Testis (tissue), 2 donors: ENCODE measurements at regions not wholly inside any gene's neighbourhood (a gene's known extent, or its start where the extent isn't known, plus 50 kb on each side); places are given as distances from the start of the nearest gene placed in this dataset.
"Not testable (repeated sequence)": the region's sequence is repeated elsewhere in the genome, so short reads cannot be mapped to it uniquely, and the experiment has no call there.

Experiments used
- DNase-seq: peaks from one replicate; pipeline ENCODE4 v3.0.0-alpha.2; 2019
- H3K27ac ChIP-seq, 2 donors: fragments of 200-600 bp; sonication (generic); one replicate each; pipeline ENCODE4 v1.5.1; 2019
- H3K27me3 ChIP-seq: fragments of 200-600 bp; sonication (generic); one replicate; pipeline ENCODE4 v1.5.1; 2019
- H3K36me3 ChIP-seq: fragments of 200-600 bp; sonication (generic); one replicate; pipeline ENCODE4 v1.5.1; 2017; ENCODE audit warnings: low read depth; ENCODE audit errors: missing control alignments
- H3K4me1 ChIP-seq: fragments of 200-600 bp; sonication (generic); one replicate; pipeline ENCODE4 v1.5.1; 2019
- H3K4me3 ChIP-seq, 2 donors: fragments of 200-600 bp; sonication (generic); one replicate each; pipeline ENCODE4 v1.5.1; 2017 to 2019
- H3K9me3 ChIP-seq: fragments of 200-600 bp; sonication (generic); one replicate; pipeline ENCODE4 v1.5.1; 2017
- CTCF ChIP-seq, 3 experiments: fragments of 450-650 bp in 2 of 3; fragments of 200-600 bp in 1 of 3; sonication (generic) in 1 of 3; IDR thresholded peaks; one replicate each; pipeline ENCODE4 v1.5.1; 2016 to 2019; ENCODE audit warnings: antibody characterized with exemption in 3 of 3, mild to moderate bottlenecking in 2 of 3, moderate library complexity in 1 of 3
- POLR2A ChIP-seq: fragments of 450-650 bp; IDR thresholded peaks from one replicate; pipeline ENCODE4 v1.6.1; 2017; ENCODE audit warnings: antibody characterized with exemption, mild to moderate bottlenecking, moderate library complexity
- WGBS, 2 donors: methylation state at CpG; one replicate each; pipeline ENCODE4 v1.1.5; 2018; 5-methylcytosine and 5-hydroxymethylcytosine counted together
- intact Hi-C: fragments of 100-400 bp; cut with DNase I; formaldehyde crosslinking; loops from one replicate; pipeline ENCODE4 v1.15.1; 2023; ENCODE audit warnings: low total_unique reads

GRCh38 chr6:92109256-92109655 is 1310.1 kb downstream of the EPHA7 start:
- intact Hi-C loops, result no loop called here
- no peak overlapping the region for H3K4me3 ChIP-seq
- no peaks in the 10 kb centered on the region for H3K4me1 ChIP-seq
- 88 to 94% methylated on average over 6 to 13 of the region's 13 CpGs for WGBS, 2 donors
- H3K36me3 ChIP-seq, result no peaks in the 10 kb centered on the region
- no peak for DNase-seq
- no peaks in the 10 kb centered on the region for H3K27me3 ChIP-seq
- H3K27ac ChIP-seq, result no peak overlapping the region
- no peaks in the 10 kb centered on the region for H3K9me3 ChIP-seq
- TF ChIP-seq CTCF (IDR thresholded peaks at IDR 0.05) (no peak), POLR2A (no peak)

DNA sequence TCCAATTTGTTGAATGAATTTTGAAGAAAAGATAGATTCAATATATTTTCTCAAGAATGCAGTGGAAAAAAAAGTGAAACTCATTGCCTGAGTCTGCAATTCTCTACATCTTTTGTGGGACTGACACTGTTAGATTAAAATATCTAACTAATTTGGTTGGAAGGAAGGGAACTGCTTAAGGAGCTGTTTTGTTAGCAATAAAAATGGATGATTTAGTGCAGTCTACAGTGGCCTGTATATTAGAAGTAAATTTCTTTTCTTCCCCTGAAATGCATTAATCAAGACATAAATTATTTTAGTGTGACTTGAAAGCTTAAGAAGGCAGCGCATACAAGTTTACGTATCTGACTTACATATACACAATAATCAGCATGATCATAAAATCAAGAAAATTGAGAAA is 1332.6 kb downstream of the EPHA7 start:
- Histone ChIP-seq H3K27ac (no peak overlapping the region), H3K4me1 (no peaks in the 10 kb centered on the region), H3K9me3 (no peaks in the 10 kb centered on the region), H3K36me3 (no peaks in the 10 kb centered on the region), H3K4me3 (no peak overlapping the region), H3K27me3 (no peaks in the 10 kb centered on the region)
- WGBS, 2 donors, result 93 to 95% methylated on average over 2 of the region's 2 CpGs
- intact Hi-C loops, result no loop called here
- TF ChIP-seq CTCF (IDR thresholded peaks at IDR 0.05) (no peak), POLR2A (no peak)
- no peak for DNase-seq

DNA sequence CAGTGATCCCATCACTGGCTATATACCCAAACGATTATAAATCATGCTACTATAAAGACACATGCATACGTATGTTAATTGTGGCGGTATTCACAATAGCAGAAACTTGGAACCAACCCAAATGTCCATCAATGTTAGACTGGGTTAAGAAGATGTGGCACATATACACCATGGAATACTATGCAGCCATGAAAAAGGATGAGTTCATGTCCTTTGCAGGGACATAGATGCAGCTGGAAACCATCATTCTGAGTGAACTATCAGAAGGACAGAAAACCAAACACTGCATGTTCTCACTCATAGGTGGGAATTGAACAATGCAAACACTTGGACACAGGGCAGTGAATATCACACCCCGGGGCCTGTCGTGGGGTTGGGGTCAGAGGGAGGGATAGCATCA is 1335.4 kb downstream of the EPHA7 start:
- intact Hi-C loops, result not testable (repeated sequence)
- 88 to 90% methylated on average over 5 of the region's 5 CpGs for WGBS, 2 donors

DNA sequence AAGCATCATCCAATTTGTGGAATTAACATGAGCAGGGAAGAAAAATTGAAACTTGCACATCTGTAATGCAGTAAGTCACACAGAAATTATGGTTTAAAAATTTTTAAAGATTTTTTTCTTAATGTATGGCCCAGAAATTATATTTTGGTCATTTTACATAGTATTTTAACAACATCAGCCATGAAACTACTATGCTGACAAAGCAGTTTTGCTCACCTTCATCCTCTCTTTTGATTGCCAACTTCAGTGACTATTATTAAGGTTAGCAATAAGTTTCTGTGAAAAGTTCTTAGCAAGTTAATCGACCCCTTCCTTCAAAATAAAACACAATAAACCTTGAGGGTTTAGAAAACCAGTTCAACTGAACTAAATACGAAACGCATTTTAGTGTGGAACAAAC is 1347.0 kb downstream of the EPHA7 start:
- no peak overlapping the region for H3K4me3 ChIP-seq
- H3K27me3 ChIP-seq, result no peaks in the 10 kb centered on the region
- no peaks in the 10 kb centered on the region for H3K9me3 ChIP-seq
- TF ChIP-seq POLR2A, result no peak
- no peak for TF ChIP-seq CTCF (IDR thresholded peaks at IDR 0.05)
- WGBS, 2 donors, result 88 to 89% methylated on average over 3 of the region's 3 CpGs
- no peaks in the 10 kb centered on the region for H3K36me3 ChIP-seq
- DNase-seq, result no peak
- H3K27ac ChIP-seq, result no peak overlapping the region
- intact Hi-C loops, result no loop called here
- H3K4me1 ChIP-seq, result no peaks in the 10 kb centered on the region

More for the DNA sequence above, 1335.4 kb downstream of the EPHA7 start:
- H3K4me1 ChIP-seq, H3K4me3 ChIP-seq, H3K36me3 ChIP-seq, H3K27ac ChIP-seq, H3K27me3 ChIP-seq, DNase-seq, H3K9me3 ChIP-seq: not testable (repeated sequence)

GRCh38 chr6:92069781-92070180 is 1349.6 kb downstream of the EPHA7 start:
- H3K4me3 ChIP-seq, result no peak overlapping the region
- no peaks in the 10 kb centered on the region for H3K9me3 ChIP-seq
- intact Hi-C loops, result no loop called here
- no peak for DNase-seq
- H3K27ac ChIP-seq, result no peak overlapping the region
- TF ChIP-seq POLR2A, result no peak
- H3K27me3 ChIP-seq, result no peaks in the 10 kb centered on the region
- no peaks in the 10 kb centered on the region for H3K36me3 ChIP-seq
- no peaks in the 10 kb centered on the region for H3K4me1 ChIP-seq
- 86 to 88% methylated on average over 3 of the region's 3 CpGs for WGBS, 2 donors

GRCh38 chr6:92052513-92052912 is 1366.8 kb downstream of the EPHA7 start:
- H3K27me3 ChIP-seq, result no peaks in the 10 kb centered on the region
- 59 to 69% methylated on average over 2 of the region's 2 CpGs for WGBS, 2 donors
- no peaks in the 10 kb centered on the region for H3K4me1 ChIP-seq
- TF ChIP-seq POLR2A (no peak), CTCF (IDR thresholded peaks at IDR 0.05) (no peak)
- H3K36me3 ChIP-seq, result no peaks in the 10 kb centered on the region
- H3K27ac ChIP-seq, result no peak overlapping the region
- no peaks in the 10 kb centered on the region for H3K9me3 ChIP-seq
- DNase-seq, result no peak
- intact Hi-C loops, result no loop called here
- H3K4me3 ChIP-seq, result no peak overlapping the region
